ENCODE measurements at regions not wholly inside any gene's neighbourhood (a gene's known extent, or its start where the extent isn't known, plus 50 kb on each side); places are given as distances from the start of the nearest gene placed in this dataset.

GRCh38 chr5:58148254-58148775 lies 311.6 kb downstream of the PLK2 start:
- H3K9ac ChIP-seq (ENCODE audit: low read depth in 1 of 2, low read length in 2 of 2), result no peak overlapping the region
- no peak overlapping the region for H3K4me3 ChIP-seq (ENCODE audit: low read depth in 1 of 3, low read length in 3 of 3)

DNA sequence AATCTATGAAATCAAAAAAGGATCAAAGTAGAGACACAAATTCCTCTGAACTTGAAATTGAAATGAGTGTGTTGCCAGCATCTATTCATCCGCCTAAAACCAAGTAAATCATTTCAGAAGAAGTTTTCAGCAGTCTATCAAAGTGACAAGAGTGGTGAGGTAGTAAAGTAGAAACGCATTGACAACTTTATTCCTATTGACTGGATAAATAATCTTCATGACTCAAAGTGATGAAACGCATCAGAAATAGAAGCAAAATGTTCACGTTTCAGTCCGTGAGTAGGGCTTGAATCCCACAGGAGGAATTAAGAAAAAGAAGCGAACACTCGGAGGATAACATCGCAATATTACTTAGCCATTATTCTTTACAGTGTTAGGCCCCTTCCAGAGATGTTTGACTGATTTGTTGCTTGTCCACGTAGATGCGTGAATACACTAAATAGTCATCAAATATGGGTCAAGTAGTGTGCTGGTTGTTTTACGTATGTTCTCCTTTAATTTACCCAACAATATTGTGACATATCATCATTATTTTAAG lies 314.4 kb downstream of the PLK2 start:
- TF ChIP-seq CTCF (IDR thresholded peaks at IDR 0.05; ENCODE audit: low read depth, low read length, missing input control), result no peak
- no peak for TF ChIP-seq FOXA2 (IDR thresholded peaks at IDR 0.05)
- TF ChIP-seq FOXA1 (IDR thresholded peaks at IDR 0.05), result no peak
- TF ChIP-seq NR2F2 (IDR thresholded peaks at IDR 0.05), result no peak
- no peak for TF ChIP-seq TAF1 (conservative IDR thresholded peaks at IDR 0.05)
- 87% methylated on average over 11 of the region's 11 CpGs for WGBS
- Histone ChIP-seq H3K9ac (ENCODE audit: low read depth in 1 of 2, low read length in 2 of 2) (no peak overlapping the region), H3K27ac (ENCODE audit: low read depth in 1 of 2, low read length in 2 of 2) (no peak overlapping the region), H3K36me3 (ENCODE audit: control insufficient read depth in 4 of 4, insufficient read depth in 3 of 4, low read depth in 1 of 4, low read length in 3 of 4) (no peaks in the 10 kb centered on the region), H3K9me3 (ENCODE audit: control insufficient read depth in 4 of 4, low read length in 3 of 4) (no peaks in the 10 kb centered on the region), H3K4me1 (ENCODE audit: control insufficient read depth in 4 of 4, insufficient read depth in 4 of 4, low read length in 3 of 4) (no peaks in the 10 kb centered on the region), H3K4me3 (ENCODE audit: low read depth in 1 of 3, low read length in 3 of 3) (no peak overlapping the region), H3K27me3 (ENCODE audit: control insufficient read depth in 4 of 4, insufficient read depth in 4 of 4, low read length in 3 of 4) (no peaks in the 10 kb centered on the region)
- no peak for DNase-seq (ENCODE audit: low spot score)

More at GRCh38 chr5:58148254-58148775, 311.6 kb downstream of the PLK2 start:
- Histone ChIP-seq H3K9me3 (ENCODE audit: control insufficient read depth in 4 of 4, low read length in 3 of 4) (no peaks in the 10 kb centered on the region), H3K36me3 (ENCODE audit: control insufficient read depth in 4 of 4, insufficient read depth in 3 of 4, low read depth in 1 of 4, low read length in 3 of 4) (no peaks in the 10 kb centered on the region), H3K4me1 (ENCODE audit: control insufficient read depth in 4 of 4, insufficient read depth in 4 of 4, low read length in 3 of 4) (no peaks in the 10 kb centered on the region), H3K27ac (ENCODE audit: low read depth in 1 of 2, low read length in 2 of 2) (no peak overlapping the region), H3K27me3 (ENCODE audit: control insufficient read depth in 4 of 4, insufficient read depth in 4 of 4, low read length in 3 of 4) (peaks cover 0 to 3% (median 0%) of the 10 kb centered on the region in 4 donors)
- TF ChIP-seq SP1 (IDR thresholded peaks at IDR 0.05) (no peak), FOXA1 (IDR thresholded peaks at IDR 0.05) (no peak), RAD21 (IDR thresholded peaks at IDR 0.05) (no peak), YY1 (IDR thresholded peaks at IDR 0.05) (no peak), GABPA (IDR thresholded peaks at IDR 0.05 in 1 of 2, conservative IDR thresholded peaks at IDR 0.05 in 1 of 2) (no peak), JUND (IDR thresholded peaks at IDR 0.05) (no peak)
- no peak for DNase-seq (ENCODE audit: low spot score)

DNA sequence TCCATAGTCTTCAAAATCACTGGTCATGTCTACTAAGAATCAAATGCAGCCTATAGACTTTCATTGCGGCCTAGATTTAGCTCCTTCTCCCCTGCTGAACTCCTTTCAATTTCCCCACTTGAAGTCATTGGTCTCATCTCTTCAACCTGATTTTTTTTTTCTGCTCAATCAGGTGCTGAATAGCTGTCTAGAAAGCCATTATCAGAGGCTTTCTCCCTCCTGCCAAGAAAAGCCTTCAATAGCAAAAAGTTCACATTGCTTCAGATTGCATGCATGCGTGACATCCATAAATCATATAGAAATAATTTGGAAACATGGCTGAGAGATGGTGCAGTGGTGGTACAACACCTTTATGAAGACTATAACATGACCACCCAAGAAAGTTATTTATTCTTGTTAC lies 316.2 kb downstream of the PLK2 start:
- no peaks in the 10 kb centered on the region for H3K27me3 ChIP-seq (ENCODE audit: control insufficient read depth in 4 of 4, insufficient read depth in 4 of 4, low read length in 3 of 4)
- DNase-seq (ENCODE audit: low spot score), result no peak
- H3K36me3 ChIP-seq (ENCODE audit: control insufficient read depth in 4 of 4, insufficient read depth in 3 of 4, low read depth in 1 of 4, low read length in 3 of 4), result no peaks in the 10 kb centered on the region
- no peak overlapping the region for H3K4me3 ChIP-seq (ENCODE audit: low read depth in 1 of 3, low read length in 3 of 3)
- WGBS, result 62% methylated on average over 2 of the region's 2 CpGs
- no peak overlapping the region for H3K27ac ChIP-seq (ENCODE audit: low read depth in 1 of 2, low read length in 2 of 2)
- no peak overlapping the region for H3K9ac ChIP-seq (ENCODE audit: low read depth in 1 of 2, low read length in 2 of 2)
- no peak for TF ChIP-seq JUND (IDR thresholded peaks at IDR 0.05)
- no peaks in the 10 kb centered on the region for H3K9me3 ChIP-seq (ENCODE audit: control insufficient read depth in 4 of 4, low read length in 3 of 4)
- H3K4me1 ChIP-seq (ENCODE audit: control insufficient read depth in 4 of 4, insufficient read depth in 4 of 4, low read length in 3 of 4), result no peaks in the 10 kb centered on the region

- Histone ChIP-seq H3K27me3 (ENCODE audit: control insufficient read depth in 4 of 4, insufficient read depth in 4 of 4, low read length in 3 of 4) (no peaks in the 10 kb centered on the region), H3K27ac (ENCODE audit: low read depth in 1 of 2, low read length in 2 of 2) (no peak overlapping the region), H3K9ac (ENCODE audit: low read depth in 1 of 2, low read length in 2 of 2) (no peak overlapping the region), H3K9me3 (ENCODE audit: control insufficient read depth in 4 of 4, low read length in 3 of 4) (no peaks in the 10 kb centered on the region), H3K4me1 (ENCODE audit: control insufficient read depth in 4 of 4, insufficient read depth in 4 of 4, low read length in 3 of 4) (no peaks in the 10 kb centered on the region), H3K36me3 (ENCODE audit: control insufficient read depth in 4 of 4, insufficient read depth in 3 of 4, low read depth in 1 of 4, low read length in 3 of 4) (no peaks in the 10 kb centered on the region), H3K4me3 (ENCODE audit: low read depth in 1 of 3, low read length in 3 of 3) (no peak overlapping the region)
- WGBS, result 78% methylated on average over 1 of the region's 1 CpG
- no peak for DNase-seq (ENCODE audit: low spot score)
- TF ChIP-seq, protein P1, sequence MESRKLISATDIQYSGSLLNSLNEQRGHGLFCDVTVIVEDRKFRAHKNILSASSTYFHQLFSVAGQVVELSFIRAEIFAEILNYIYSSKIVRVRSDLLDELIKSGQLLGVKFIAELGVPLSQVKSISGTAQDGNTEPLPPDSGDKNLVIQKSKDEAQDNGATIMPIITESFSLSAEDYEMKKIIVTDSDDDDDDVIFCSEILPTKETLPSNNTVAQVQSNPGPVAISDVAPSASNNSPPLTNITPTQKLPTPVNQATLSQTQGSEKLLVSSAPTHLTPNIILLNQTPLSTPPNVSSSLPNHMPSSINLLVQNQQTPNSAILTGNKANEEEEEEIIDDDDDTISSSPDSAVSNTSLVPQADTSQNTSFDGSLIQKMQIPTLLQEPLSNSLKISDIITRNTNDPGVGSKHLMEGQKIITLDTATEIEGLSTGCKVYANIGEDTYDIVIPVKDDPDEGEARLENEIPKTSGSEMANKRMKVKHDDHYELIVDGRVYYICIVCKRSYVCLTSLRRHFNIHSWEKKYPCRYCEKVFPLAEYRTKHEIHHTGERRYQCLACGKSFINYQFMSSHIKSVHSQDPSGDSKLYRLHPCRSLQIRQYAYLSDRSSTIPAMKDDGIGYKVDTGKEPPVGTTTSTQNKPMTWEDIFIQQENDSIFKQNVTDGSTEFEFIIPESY (IDR thresholded peaks at IDR 0.05), result no peak
- no peak for TF ChIP-seq RXRA (IDR thresholded peaks at IDR 0.05)
- TF ChIP-seq TAF1 (conservative IDR thresholded peaks at IDR 0.05), result no peak
- TF ChIP-seq YY1 (IDR thresholded peaks at IDR 0.05), result no peak
- no peak for TF ChIP-seq FOXA2 (IDR thresholded peaks at IDR 0.05)
- TF ChIP-seq FOXA1 (IDR thresholded peaks at IDR 0.05), result no peak
- TF ChIP-seq JUND (IDR thresholded peaks at IDR 0.05), result no peak
- no peak for TF ChIP-seq HNF4G (IDR thresholded peaks at IDR 0.05)
- TF ChIP-seq ATF3 (IDR thresholded peaks at IDR 0.05), result no peak
- TF ChIP-seq GABPA (IDR thresholded peaks at IDR 0.05 in 1 of 2, conservative IDR thresholded peaks at IDR 0.05 in 1 of 2), result no peak
- no peak for TF ChIP-seq RAD21 (IDR thresholded peaks at IDR 0.05)
- TF ChIP-seq SP1 (IDR thresholded peaks at IDR 0.05), result no peak
- TF ChIP-seq NR2F2 (IDR thresholded peaks at IDR 0.05), result no peak
- TF ChIP-seq MAX (IDR thresholded peaks at IDR 0.05), result no peak
Measured at GRCh38 chr5:58143181-58143580, 316.7 kb downstream of the PLK2 start.

All from liver (tissue), 8 donors.